WTC11 (cell line): ENCODE measurements at regions not wholly inside any gene's neighbourhood (a gene's known extent, or its start where the extent isn't known, plus 50 kb on each side); places are given as distances from the start of the nearest gene placed in this dataset.

Experiments used
- ATAC-seq: fragments of 200-7000 bp; cut with Tn5 transposase; 2 replicates; pipeline ENCODE4 v1.10.0; 2021; ENCODE audit warnings: mild to moderate bottlenecking, moderate library complexity
- CTCF ChIA-PET: fragments of 300-600 bp; sonication (Branson Sonifier 250); formaldehyde crosslinking; loops from one replicate; lab custom pipeline; 2021; ENCODE audit warnings: antibody characterized with exemption; lab: Charles Lee
- POLR2A ChIA-PET: fragments of 350-600 bp; sonication (Branson Sonifier 250); formaldehyde crosslinking; loops from one replicate; lab custom pipeline; 2021; ENCODE audit warnings: antibody characterized with exemption; lab: Charles Lee
- DNase-seq: peaks from one replicate; pipeline ENCODE4 v3.0.0; 2021; ENCODE audit warnings: low spot score
- H3K27ac Mint-ChIP-seq: 2 replicates; pipeline ENCODE4 v1.8.0; 2021; ENCODE audit warnings: mixed read lengths
- H3K27me3 Mint-ChIP-seq: 2 replicates; pipeline ENCODE4 v1.8.0; 2021; ENCODE audit warnings: low read depth, mild to moderate bottlenecking, moderate library complexity, mixed read lengths
- H3K36me3 Mint-ChIP-seq: 2 replicates; pipeline ENCODE4 v1.8.0; 2021; ENCODE audit warnings: mixed read lengths
- H3K4me1 Mint-ChIP-seq: 2 replicates; pipeline ENCODE4 v1.8.0; 2022; ENCODE audit warnings: mixed read lengths
- H3K4me3 Mint-ChIP-seq: 2 replicates; pipeline ENCODE4 v1.8.0; 2021; ENCODE audit warnings: mild to moderate bottlenecking, moderate library complexity, mixed read lengths
- H3K9me3 Mint-ChIP-seq: 2 replicates; pipeline ENCODE4 v1.8.0; 2021; ENCODE audit warnings: mixed read lengths
- CREM ChIP-seq: sonication (generic); formaldehyde crosslinking; IDR thresholded peaks from 2 replicates; pipeline ENCODE4 v1.8.1; 2022; ENCODE audit warnings: mild to moderate bottlenecking, missing genetic modification reagents, moderate library complexity
- ELF4 ChIP-seq: sonication (generic); formaldehyde crosslinking; IDR thresholded peaks from 2 replicates; pipeline ENCODE4 v1.8.1; 2022; ENCODE audit warnings: low read depth, mild to moderate bottlenecking, moderate library complexity, missing genetic modification reagents
- ESRRA ChIP-seq: sonication (generic); formaldehyde crosslinking; IDR thresholded peaks from 2 replicates; pipeline ENCODE4 v1.8.1; 2022; ENCODE audit warnings: mild to moderate bottlenecking, missing genetic modification reagents, borderline replicate concordance
- FOXK1 ChIP-seq: sonication (generic); formaldehyde crosslinking; IDR thresholded peaks from 2 replicates; pipeline ENCODE4 v1.8.0; 2022; ENCODE audit warnings: mild to moderate bottlenecking, moderate library complexity, missing genetic modification reagents
- FOXP1 ChIP-seq: sonication (generic); formaldehyde crosslinking; IDR thresholded peaks from 2 replicates; pipeline ENCODE4 v1.8.0; 2022; ENCODE audit warnings: missing genetic modification reagents, mild to moderate bottlenecking, moderate library complexity, borderline replicate concordance
- GTF2I ChIP-seq: fragments of 250-450 bp; sonication (Bioruptor Pico); conservative IDR thresholded peaks from 2 replicates; pipeline ENCODE4 v1.4.0; 2021; ENCODE audit warnings: mild to moderate bottlenecking
- HMGA2 ChIP-seq: fragments of 250-450 bp; sonication (Bioruptor Pico); IDR thresholded peaks from 2 replicates; pipeline ENCODE4 v1.4.0; 2021; ENCODE audit warnings: mild to moderate bottlenecking, moderate library complexity
- IRF2 ChIP-seq: sonication (generic); formaldehyde crosslinking; IDR thresholded peaks from 2 replicates; pipeline ENCODE4 v1.8.0; 2022; ENCODE audit warnings: low read depth, missing genetic modification reagents, borderline replicate concordance
- JAZF1 ChIP-seq: fragments of 250-450 bp; sonication (Bioruptor Pico); IDR thresholded peaks from 2 replicates; pipeline ENCODE4 v1.9.0; 2021; ENCODE audit warnings: moderate library complexity, mild to moderate bottlenecking, inconsistent platforms
- NR1H2 ChIP-seq: sonication (generic); formaldehyde crosslinking; IDR thresholded peaks from 2 replicates; pipeline ENCODE4 v1.9.0; 2021; ENCODE audit warnings: mild to moderate bottlenecking, moderate library complexity, missing genetic modification reagents
- RELA ChIP-seq: sonication (generic); formaldehyde crosslinking; IDR thresholded peaks from 2 replicates; pipeline ENCODE4 v1.8.1; 2022; ENCODE audit warnings: missing genetic modification reagents, mild to moderate bottlenecking, borderline replicate concordance
- SMAD4 ChIP-seq: sonication (generic); formaldehyde crosslinking; IDR thresholded peaks from 2 replicates; pipeline ENCODE4 v1.8.0; 2022; ENCODE audit warnings: mild to moderate bottlenecking, missing genetic modification reagents
- ZNF121 ChIP-seq: sonication (generic); formaldehyde crosslinking; IDR thresholded peaks from 2 replicates; pipeline ENCODE4 v1.8.0; 2023; ENCODE audit warnings: missing genetic modification reagents
- TF ChIP-seq, protein P1 (sequence below): fragments of 250-450 bp; sonication (Bioruptor Pico); IDR thresholded peaks from 2 replicates; pipeline ENCODE4 v1.9.0; 2021; ENCODE audit warnings: mild to moderate bottlenecking
- TF ChIP-seq, protein P2 (sequence below): fragments of 250-450 bp; sonication (Bioruptor Pico); conservative IDR thresholded peaks from 2 replicates; pipeline ENCODE4 v1.9.0; 2021; ENCODE audit warnings: mild to moderate bottlenecking
- TF ChIP-seq, protein P3 (sequence below): fragments of 200-600 bp; IDR thresholded peaks from 2 replicates; pipeline ENCODE4 v1.8.0; 2022; ENCODE audit warnings: antibody characterized with exemption
- TF ChIP-seq, protein P4 (sequence below): sonication (generic); formaldehyde crosslinking; IDR thresholded peaks from 2 replicates; pipeline ENCODE4 v1.8.1; 2023; ENCODE audit warnings: mild to moderate bottlenecking, missing genetic modification reagents
- TF ChIP-seq, protein P5 (sequence below): sonication (generic); formaldehyde crosslinking; IDR thresholded peaks from 2 replicates; pipeline ENCODE4 v1.8.0; 2022; ENCODE audit warnings: mild to moderate bottlenecking, missing genetic modification reagents
- TF ChIP-seq, protein P6 (sequence below): sonication (generic); formaldehyde crosslinking; IDR thresholded peaks from 2 replicates; pipeline ENCODE4 v1.8.1; 2023; ENCODE audit warnings: mild to moderate bottlenecking, missing genetic modification reagents
- TF ChIP-seq, protein P7 (sequence below): sonication (generic); formaldehyde crosslinking; IDR thresholded peaks from 2 replicates; pipeline ENCODE4 v1.8.1; 2022; ENCODE audit warnings: missing genetic modification reagents, borderline replicate concordance
- TF ChIP-seq, protein P8 (sequence below): fragments of 250-450 bp; sonication (Bioruptor Pico); IDR thresholded peaks from 2 replicates; pipeline ENCODE4 v1.9.0; 2021; ENCODE audit warnings: mild to moderate bottlenecking
- TF ChIP-seq, protein P9 (sequence below): sonication (generic); formaldehyde crosslinking; IDR thresholded peaks from 2 replicates; pipeline ENCODE4 v1.8.1; 2022; ENCODE audit warnings: low read depth, mild to moderate bottlenecking, moderate library complexity, missing genetic modification reagents, borderline replicate concordance

DNA sequence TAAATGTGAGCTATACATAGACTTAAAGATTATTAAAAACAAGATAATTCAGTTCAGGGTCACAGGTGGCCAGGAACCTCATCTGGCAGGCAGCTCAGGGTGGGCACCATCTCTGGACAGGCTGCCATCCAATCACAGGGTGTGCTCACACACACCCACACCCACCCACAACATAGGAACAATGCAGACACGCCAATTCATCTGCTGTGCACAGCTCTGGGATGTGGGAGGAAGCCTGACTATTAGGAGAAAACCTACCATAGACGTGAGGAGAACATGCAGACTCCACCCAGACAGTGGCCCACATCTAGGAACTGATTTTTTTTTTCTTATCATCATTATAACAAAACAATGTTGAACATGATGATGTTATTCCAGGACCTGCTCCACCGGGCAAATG, 286.7 kb downstream of the PRL start:
- POLR2A ChIA-PET = no interaction called here
- peaks cover 7% of the 10 kb centered on the region for H3K36me3 Mint-ChIP-seq
- H3K27ac Mint-ChIP-seq = no peak overlapping the region
- TF ChIP-seq, protein P1, sequence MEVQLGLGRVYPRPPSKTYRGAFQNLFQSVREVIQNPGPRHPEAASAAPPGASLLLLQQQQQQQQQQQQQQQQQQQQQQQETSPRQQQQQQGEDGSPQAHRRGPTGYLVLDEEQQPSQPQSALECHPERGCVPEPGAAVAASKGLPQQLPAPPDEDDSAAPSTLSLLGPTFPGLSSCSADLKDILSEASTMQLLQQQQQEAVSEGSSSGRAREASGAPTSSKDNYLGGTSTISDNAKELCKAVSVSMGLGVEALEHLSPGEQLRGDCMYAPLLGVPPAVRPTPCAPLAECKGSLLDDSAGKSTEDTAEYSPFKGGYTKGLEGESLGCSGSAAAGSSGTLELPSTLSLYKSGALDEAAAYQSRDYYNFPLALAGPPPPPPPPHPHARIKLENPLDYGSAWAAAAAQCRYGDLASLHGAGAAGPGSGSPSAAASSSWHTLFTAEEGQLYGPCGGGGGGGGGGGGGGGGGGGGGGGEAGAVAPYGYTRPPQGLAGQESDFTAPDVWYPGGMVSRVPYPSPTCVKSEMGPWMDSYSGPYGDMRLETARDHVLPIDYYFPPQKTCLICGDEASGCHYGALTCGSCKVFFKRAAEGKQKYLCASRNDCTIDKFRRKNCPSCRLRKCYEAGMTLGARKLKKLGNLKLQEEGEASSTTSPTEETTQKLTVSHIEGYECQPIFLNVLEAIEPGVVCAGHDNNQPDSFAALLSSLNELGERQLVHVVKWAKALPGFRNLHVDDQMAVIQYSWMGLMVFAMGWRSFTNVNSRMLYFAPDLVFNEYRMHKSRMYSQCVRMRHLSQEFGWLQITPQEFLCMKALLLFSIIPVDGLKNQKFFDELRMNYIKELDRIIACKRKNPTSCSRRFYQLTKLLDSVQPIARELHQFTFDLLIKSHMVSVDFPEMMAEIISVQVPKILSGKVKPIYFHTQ (CRISPR knock-in tag) = no peak
- TF ChIP-seq GTF2I (CRISPR knock-in tag) = no peak
- no peak for TF ChIP-seq FOXP1 (CRISPR knock-in tag)
- TF ChIP-seq, protein P2, sequence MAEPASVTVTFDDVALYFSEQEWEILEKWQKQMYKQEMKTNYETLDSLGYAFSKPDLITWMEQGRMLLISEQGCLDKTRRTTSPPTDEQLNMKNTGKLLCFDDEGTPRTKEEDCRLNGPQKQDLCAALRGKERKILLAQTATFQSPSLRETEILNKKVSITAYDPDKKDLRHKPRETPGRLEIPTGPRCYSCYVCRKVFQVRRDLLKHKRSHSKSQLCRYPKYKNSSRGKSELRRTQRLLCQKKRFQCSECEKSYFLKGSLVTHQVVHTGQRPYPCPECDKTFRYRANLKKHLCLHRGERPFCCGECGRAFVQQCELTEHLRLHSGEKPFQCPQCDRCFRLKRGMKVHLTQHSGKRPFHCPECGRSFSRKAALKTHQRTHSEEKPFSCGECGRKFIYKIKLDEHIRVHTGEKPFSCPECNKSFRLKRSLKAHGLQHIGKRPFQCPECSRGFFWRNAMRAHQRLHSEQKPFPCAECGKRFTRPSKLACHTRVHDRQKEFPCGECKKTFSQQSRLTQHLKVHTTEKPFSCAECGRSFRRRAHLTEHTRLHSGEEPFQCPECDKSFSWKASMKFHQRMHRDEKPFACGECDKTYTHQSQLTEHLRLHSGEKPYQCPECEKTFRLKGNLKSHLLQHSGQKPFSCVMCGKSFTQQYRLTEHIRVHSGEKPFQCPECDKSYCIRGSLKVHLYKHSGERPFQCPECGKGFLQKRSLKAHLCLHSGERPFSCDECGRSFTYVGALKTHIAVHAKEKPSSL = no peak
- TF ChIP-seq ZNF121 (CRISPR knock-in tag) = no peak
- TF ChIP-seq, protein P3, sequence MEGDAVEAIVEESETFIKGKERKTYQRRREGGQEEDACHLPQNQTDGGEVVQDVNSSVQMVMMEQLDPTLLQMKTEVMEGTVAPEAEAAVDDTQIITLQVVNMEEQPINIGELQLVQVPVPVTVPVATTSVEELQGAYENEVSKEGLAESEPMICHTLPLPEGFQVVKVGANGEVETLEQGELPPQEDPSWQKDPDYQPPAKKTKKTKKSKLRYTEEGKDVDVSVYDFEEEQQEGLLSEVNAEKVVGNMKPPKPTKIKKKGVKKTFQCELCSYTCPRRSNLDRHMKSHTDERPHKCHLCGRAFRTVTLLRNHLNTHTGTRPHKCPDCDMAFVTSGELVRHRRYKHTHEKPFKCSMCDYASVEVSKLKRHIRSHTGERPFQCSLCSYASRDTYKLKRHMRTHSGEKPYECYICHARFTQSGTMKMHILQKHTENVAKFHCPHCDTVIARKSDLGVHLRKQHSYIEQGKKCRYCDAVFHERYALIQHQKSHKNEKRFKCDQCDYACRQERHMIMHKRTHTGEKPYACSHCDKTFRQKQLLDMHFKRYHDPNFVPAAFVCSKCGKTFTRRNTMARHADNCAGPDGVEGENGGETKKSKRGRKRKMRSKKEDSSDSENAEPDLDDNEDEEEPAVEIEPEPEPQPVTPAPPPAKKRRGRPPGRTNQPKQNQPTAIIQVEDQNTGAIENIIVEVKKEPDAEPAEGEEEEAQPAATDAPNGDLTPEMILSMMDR = no peak
- no peak for TF ChIP-seq CREM (CRISPR knock-in tag)
- no peak for TF ChIP-seq FOXK1 (CRISPR knock-in tag)
- no peak for TF ChIP-seq SMAD4 (CRISPR knock-in tag)
- TF ChIP-seq, protein P4, sequence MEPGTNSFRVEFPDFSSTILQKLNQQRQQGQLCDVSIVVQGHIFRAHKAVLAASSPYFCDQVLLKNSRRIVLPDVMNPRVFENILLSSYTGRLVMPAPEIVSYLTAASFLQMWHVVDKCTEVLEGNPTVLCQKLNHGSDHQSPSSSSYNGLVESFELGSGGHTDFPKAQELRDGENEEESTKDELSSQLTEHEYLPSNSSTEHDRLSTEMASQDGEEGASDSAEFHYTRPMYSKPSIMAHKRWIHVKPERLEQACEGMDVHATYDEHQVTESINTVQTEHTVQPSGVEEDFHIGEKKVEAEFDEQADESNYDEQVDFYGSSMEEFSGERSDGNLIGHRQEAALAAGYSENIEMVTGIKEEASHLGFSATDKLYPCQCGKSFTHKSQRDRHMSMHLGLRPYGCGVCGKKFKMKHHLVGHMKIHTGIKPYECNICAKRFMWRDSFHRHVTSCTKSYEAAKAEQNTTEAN (CRISPR knock-in tag) = no peak
- TF ChIP-seq, protein P5, sequence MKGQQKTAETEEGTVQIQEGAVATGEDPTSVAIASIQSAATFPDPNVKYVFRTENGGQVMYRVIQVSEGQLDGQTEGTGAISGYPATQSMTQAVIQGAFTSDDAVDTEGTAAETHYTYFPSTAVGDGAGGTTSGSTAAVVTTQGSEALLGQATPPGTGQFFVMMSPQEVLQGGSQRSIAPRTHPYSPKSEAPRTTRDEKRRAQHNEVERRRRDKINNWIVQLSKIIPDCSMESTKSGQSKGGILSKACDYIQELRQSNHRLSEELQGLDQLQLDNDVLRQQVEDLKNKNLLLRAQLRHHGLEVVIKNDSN = no peak
- TF ChIP-seq RELA (CRISPR knock-in tag) = no peak
- no peak for TF ChIP-seq IRF2 (CRISPR knock-in tag)
- no peak for DNase-seq
- CTCF ChIA-PET = no interaction called here
- peaks cover 31% of the 10 kb centered on the region for H3K4me1 Mint-ChIP-seq
- H3K27me3 Mint-ChIP-seq = no peaks in the 10 kb centered on the region
- no peak overlapping the region for H3K4me3 Mint-ChIP-seq
- peaks cover 14% of the 10 kb centered on the region for H3K9me3 Mint-ChIP-seq
- ATAC-seq = no peak

DNA sequence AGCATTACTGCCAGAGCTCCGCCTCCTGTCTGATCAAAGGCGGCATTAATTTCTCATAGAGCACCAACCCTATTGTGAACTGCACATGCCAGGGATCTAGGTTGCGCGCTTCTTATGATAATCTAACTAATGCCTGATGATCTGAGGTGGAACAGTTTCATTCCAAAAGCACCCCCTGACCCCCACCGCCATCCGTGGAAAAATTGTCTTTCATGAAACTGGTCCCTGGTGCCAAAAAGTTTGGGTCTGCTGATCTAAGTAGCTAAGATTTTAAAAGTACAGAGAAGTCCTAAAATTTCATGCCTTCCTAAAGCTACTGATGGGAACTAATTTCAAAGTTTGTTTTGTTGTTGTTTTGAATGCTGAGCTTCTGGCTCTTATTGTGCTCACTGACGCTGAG, 281.6 kb downstream of the PRL start:
- Mint-ChIP-seq H3K27me3 (no peaks in the 10 kb centered on the region), H3K9me3 (peaks cover 5% of the 10 kb centered on the region; the same call in 1 of the 2 replicates), H3K4me3 (no peak overlapping the region), H3K27ac (peak overlapping the region; percentile 43; the same call in 1 of the 2 replicates), H3K4me1 (peaks cover 18% of the 10 kb centered on the region), H3K36me3 (no peaks in the 10 kb centered on the region)
- no peak for ATAC-seq
- ChIA-PET POLR2A (no interaction called here), CTCF (no interaction called here)
- no peak for DNase-seq
- no peak for TF ChIP-seq HMGA2 (CRISPR knock-in tag)
- TF ChIP-seq, protein P6, sequence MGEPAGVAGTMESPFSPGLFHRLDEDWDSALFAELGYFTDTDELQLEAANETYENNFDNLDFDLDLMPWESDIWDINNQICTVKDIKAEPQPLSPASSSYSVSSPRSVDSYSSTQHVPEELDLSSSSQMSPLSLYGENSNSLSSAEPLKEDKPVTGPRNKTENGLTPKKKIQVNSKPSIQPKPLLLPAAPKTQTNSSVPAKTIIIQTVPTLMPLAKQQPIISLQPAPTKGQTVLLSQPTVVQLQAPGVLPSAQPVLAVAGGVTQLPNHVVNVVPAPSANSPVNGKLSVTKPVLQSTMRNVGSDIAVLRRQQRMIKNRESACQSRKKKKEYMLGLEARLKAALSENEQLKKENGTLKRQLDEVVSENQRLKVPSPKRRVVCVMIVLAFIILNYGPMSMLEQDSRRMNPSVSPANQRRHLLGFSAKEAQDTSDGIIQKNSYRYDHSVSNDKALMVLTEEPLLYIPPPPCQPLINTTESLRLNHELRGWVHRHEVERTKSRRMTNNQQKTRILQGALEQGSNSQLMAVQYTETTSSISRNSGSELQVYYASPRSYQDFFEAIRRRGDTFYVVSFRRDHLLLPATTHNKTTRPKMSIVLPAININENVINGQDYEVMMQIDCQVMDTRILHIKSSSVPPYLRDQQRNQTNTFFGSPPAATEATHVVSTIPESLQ (CRISPR knock-in tag) = no peak
- TF ChIP-seq NR1H2 (CRISPR knock-in tag) = no peak
- no peak for TF ChIP-seq JAZF1 (CRISPR knock-in tag)
- TF ChIP-seq, protein P7, sequence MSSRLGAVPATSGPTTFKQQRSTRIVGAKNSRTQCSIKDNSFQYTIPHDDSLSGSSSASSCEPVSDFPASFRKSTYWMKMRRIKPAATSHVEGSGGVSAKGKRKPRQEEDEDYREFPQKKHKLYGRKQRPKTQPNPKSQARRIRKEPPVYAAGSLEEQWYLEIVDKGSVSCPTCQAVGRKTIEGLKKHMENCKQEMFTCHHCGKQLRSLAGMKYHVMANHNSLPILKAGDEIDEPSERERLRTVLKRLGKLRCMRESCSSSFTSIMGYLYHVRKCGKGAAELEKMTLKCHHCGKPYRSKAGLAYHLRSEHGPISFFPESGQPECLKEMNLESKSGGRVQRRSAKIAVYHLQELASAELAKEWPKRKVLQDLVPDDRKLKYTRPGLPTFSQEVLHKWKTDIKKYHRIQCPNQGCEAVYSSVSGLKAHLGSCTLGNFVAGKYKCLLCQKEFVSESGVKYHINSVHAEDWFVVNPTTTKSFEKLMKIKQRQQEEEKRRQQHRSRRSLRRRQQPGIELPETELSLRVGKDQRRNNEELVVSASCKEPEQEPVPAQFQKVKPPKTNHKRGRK = no peak
- no peak for TF ChIP-seq ESRRA
- TF ChIP-seq, protein P8, sequence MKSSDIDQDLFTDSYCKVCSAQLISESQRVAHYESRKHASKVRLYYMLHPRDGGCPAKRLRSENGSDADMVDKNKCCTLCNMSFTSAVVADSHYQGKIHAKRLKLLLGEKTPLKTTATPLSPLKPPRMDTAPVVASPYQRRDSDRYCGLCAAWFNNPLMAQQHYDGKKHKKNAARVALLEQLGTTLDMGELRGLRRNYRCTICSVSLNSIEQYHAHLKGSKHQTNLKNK (CRISPR knock-in tag) = no peak
- TF ChIP-seq GTF2I (CRISPR knock-in tag) = no peak
- no peak for TF ChIP-seq SMAD4 (CRISPR knock-in tag)
- TF ChIP-seq, protein P9, sequence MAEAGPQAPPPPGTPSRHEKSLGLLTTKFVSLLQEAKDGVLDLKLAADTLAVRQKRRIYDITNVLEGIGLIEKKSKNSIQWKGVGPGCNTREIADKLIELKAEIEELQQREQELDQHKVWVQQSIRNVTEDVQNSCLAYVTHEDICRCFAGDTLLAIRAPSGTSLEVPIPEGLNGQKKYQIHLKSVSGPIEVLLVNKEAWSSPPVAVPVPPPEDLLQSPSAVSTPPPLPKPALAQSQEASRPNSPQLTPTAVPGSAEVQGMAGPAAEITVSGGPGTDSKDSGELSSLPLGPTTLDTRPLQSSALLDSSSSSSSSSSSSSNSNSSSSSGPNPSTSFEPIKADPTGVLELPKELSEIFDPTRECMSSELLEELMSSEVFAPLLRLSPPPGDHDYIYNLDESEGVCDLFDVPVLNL = no peak
- TF ChIP-seq ELF4 (CRISPR knock-in tag) = no peak
